ENCODE measurements at regions not wholly inside any gene's neighbourhood (a gene's known extent, or its start where the extent isn't known, plus 50 kb on each side); places are given as distances from the start of the nearest gene placed in this dataset.

GRCh38 chr13:75103976-75104375, 378.0 kb downstream of the TBC1D4 start:
- Histone ChIP-seq H2AFZ (ENCODE audit: low read depth, low read length, severe bottlenecking) (no peak overlapping the region), H3K9ac (ENCODE audit: low read length) (no peak overlapping the region), H3K36me3 (ENCODE audit: low read length) (no peaks in the 10 kb centered on the region), H4K20me1 (ENCODE audit: low read depth, low read length) (no peaks in the 10 kb centered on the region), H3K27me3 (ENCODE audit: low read length) (no peaks in the 10 kb centered on the region), H3K9me2 (replicated peaks; ENCODE audit: insufficient read depth, low read length) (no peaks in the 10 kb centered on the region), H3K27ac (ENCODE audit: low read depth, low read length) (no peak overlapping the region), H3K9me3 (ENCODE audit: insufficient read depth, low read length) (no peaks in the 10 kb centered on the region), H3K4me3 (ENCODE audit: insufficient read depth, low read length, poor library complexity, severe bottlenecking) (no peak overlapping the region), H3F3A (ENCODE audit: insufficient read depth) (no peaks in the 10 kb centered on the region), H3K79me2 (ENCODE audit: insufficient read depth, low read length) (no peaks in the 10 kb centered on the region), H3K4me2 (ENCODE audit: low read depth, low read length, poor library complexity, severe bottlenecking) (no peak overlapping the region)
- TF ChIP-seq EZH2phosphoT487 (conservative IDR thresholded peaks at IDR 0.05; ENCODE audit: low read length) (no peak), CTCF (IDR thresholded peaks at IDR 0.05; ENCODE audit: insufficient read depth, low read length, poor library complexity, severe bottlenecking) (no peak)

- Histone ChIP-seq H3K27ac (ENCODE audit: low read depth, low read length) (no peak overlapping the region), H2AFZ (ENCODE audit: low read depth, low read length, severe bottlenecking) (no peak overlapping the region), H3K79me2 (ENCODE audit: insufficient read depth, low read length) (no peaks in the 10 kb centered on the region), H3K9me3 (ENCODE audit: insufficient read depth, low read length) (no peaks in the 10 kb centered on the region), H3K27me3 (ENCODE audit: low read length) (no peaks in the 10 kb centered on the region), H4K20me1 (ENCODE audit: low read depth, low read length) (no peaks in the 10 kb centered on the region), H3F3A (ENCODE audit: insufficient read depth) (no peaks in the 10 kb centered on the region), H3K36me3 (ENCODE audit: low read length) (no peaks in the 10 kb centered on the region), H3K4me2 (ENCODE audit: low read depth, low read length, poor library complexity, severe bottlenecking) (no peak overlapping the region), H3K9me2 (replicated peaks; ENCODE audit: insufficient read depth, low read length) (no peaks in the 10 kb centered on the region), H3K9ac (ENCODE audit: low read length) (no peak overlapping the region), H3K4me3 (ENCODE audit: insufficient read depth, low read length, poor library complexity, severe bottlenecking) (no peak overlapping the region)
- no peak for TF ChIP-seq CTCF (IDR thresholded peaks at IDR 0.05; ENCODE audit: insufficient read depth, low read length, poor library complexity, severe bottlenecking)
- no peak for TF ChIP-seq EZH2phosphoT487 (conservative IDR thresholded peaks at IDR 0.05; ENCODE audit: low read length)
Measured at GRCh38 chr13:75102001-75102716, 379.8 kb downstream of the TBC1D4 start.

- no peak overlapping the region for H2AFZ ChIP-seq (ENCODE audit: low read depth, low read length, severe bottlenecking)
- H3K79me2 ChIP-seq (ENCODE audit: insufficient read depth, low read length), result no peaks in the 10 kb centered on the region
Measured at GRCh38 chr13:75101348-75101747, 380.6 kb downstream of the TBC1D4 start.

More at GRCh38 chr13:75101348-75101747, 380.6 kb downstream of the TBC1D4 start:
- Histone ChIP-seq H3K9me3 (ENCODE audit: insufficient read depth, low read length) (no peaks in the 10 kb centered on the region), H3F3A (ENCODE audit: insufficient read depth) (no peaks in the 10 kb centered on the region), H3K9ac (ENCODE audit: low read length) (no peak overlapping the region), H3K27ac (ENCODE audit: low read depth, low read length) (no peak overlapping the region), H3K4me2 (ENCODE audit: low read depth, low read length, poor library complexity, severe bottlenecking) (no peak overlapping the region), H3K27me3 (ENCODE audit: low read length) (no peaks in the 10 kb centered on the region), H3K36me3 (ENCODE audit: low read length) (no peaks in the 10 kb centered on the region), H4K20me1 (ENCODE audit: low read depth, low read length) (no peaks in the 10 kb centered on the region), H3K4me3 (ENCODE audit: insufficient read depth, low read length, poor library complexity, severe bottlenecking) (no peak overlapping the region), H3K9me2 (replicated peaks; ENCODE audit: insufficient read depth, low read length) (no peaks in the 10 kb centered on the region)
- no peak for TF ChIP-seq EZH2phosphoT487 (conservative IDR thresholded peaks at IDR 0.05; ENCODE audit: low read length)
- TF ChIP-seq CTCF (IDR thresholded peaks at IDR 0.05; ENCODE audit: insufficient read depth, low read length, poor library complexity, severe bottlenecking), result no peak

Data from SU-DHL-6 (cell line).